ENCODE measurements at regions not wholly inside any gene's neighbourhood (a gene's known extent, or its start where the extent isn't known, plus 50 kb on each side); places are given as distances from the start of the nearest gene placed in this dataset.

DNA sequence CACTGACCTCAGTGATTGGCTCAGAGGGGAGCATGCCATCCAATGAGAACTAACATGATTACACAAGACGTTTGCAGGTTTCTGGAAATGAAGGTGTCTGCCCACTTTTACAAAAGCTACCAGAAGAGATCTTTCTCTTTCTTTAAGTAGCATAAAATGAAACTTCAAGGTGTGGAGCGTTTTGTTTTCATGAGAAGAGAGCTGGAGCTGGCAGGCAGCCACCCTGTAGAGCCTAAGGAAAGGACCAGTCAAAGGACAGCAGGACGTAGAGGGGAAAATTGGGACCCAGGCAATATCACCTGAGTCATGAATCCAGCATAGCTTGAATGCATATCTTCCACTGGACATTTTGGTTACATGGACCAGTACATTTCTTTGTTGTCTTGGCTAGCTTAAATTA lies 331.0 kb downstream of the EPHA4 start:
- no peak for TF ChIP-seq EZH2 (IDR thresholded peaks at IDR 0.05; ENCODE audit: insufficient read depth, poor library complexity, severe bottlenecking)
- TF ChIP-seq EZH2phosphoT487 (IDR thresholded peaks at IDR 0.05; ENCODE audit: insufficient read depth, low read depth) = no peak
